HepG2 (cell line): ENCODE measurements at regions not wholly inside any gene's neighbourhood (a gene's known extent, or its start where the extent isn't known, plus 50 kb on each side); places are given as distances from the start of the nearest gene placed in this dataset.
A peak's percentile ranks its signal among the peaks of the same experiment; 100 is the strongest.

Experiments used
- ATAC-seq: fragments of 200-7000 bp; cut with Tn5 transposase; 3 replicates; pipeline ENCODE4 v1.9.1; 2020; ENCODE audit warnings: mild to moderate bottlenecking, moderate library complexity
- BruUV-seq: library from RNA; stranded (reverse); fragments of 400-500 nt; replicated peaks from 2 replicates; lab custom pipeline; 2021; lab: Mats Ljungman, UMichigan
- CTCF ChIA-PET: fragments of 300-600 bp; formaldehyde crosslinking; extraction: SDS; loops from one replicate; lab custom pipeline; 2021; ENCODE audit warnings: low total read pairs, inconsistent platforms, low intra/inter-chr PET ratio; lab: Yijun Ruan, JAX
- POLR2A ChIA-PET: fragments of 350-600 bp; sonication (Branson Sonifier 250); formaldehyde crosslinking; loops from one replicate; lab custom pipeline; 2020; ENCODE audit warnings: antibody characterized with exemption, inconsistent platforms; lab: Yijun Ruan, JAX
- DNase-seq: peaks from one replicate; pipeline ENCODE4 v3.0.0-alpha.2; 2015; ENCODE audit warnings: low spot score
- FAIRE-seq: peaks from 3 replicates; lab custom pipeline; 2011; peaks lifted over from hg19 to GRCh38; lab: Jason Lieb, UNC
- H2AFZ ChIP-seq: one replicate; pipeline ENCODE4 v1.6.1; 2011; ENCODE audit warnings: low read length, inconsistent platforms
- H3K27ac ChIP-seq: fragments of 300-600 bp; 3 replicates; pipeline ENCODE4 v1.8.0; 2011; ENCODE audit warnings: mixed run types, mild to moderate bottlenecking, mixed read lengths, low read length, inconsistent platforms; ENCODE audit not compliant: insufficient read depth; ENCODE audit errors: extremely low read length
- H3K27me3 ChIP-seq, 2 experiments: fragments of 200-600 bp in 1 of 2; 2 replicates in 1 of 2; 3 replicates in 1 of 2; pipeline versions ENCODE4 v1.6.0 to v1.8.0; 2011; ENCODE audit warnings: low read length in 2 of 2, mild to moderate bottlenecking in 2 of 2, moderate library complexity in 2 of 2, inconsistent platforms in 1 of 2; ENCODE audit not compliant: insufficient read depth in 2 of 2, control insufficient read depth in 1 of 2
- H3K36me3 ChIP-seq, 2 experiments: fragments of 200-600 bp in 1 of 2; replicated peaks in 1 of 2; 2 replicates in 1 of 2; 3 replicates in 1 of 2; pipeline versions ENCODE4 v1.5.1 to v1.8.0; 2011; ENCODE audit warnings: low read length in 2 of 2, inconsistent platforms in 1 of 2; ENCODE audit not compliant: insufficient read depth in 2 of 2, control insufficient read depth in 1 of 2
- H3K4me1 ChIP-seq: 2 replicates; pipeline ENCODE4 v1.5.1; 2012; ENCODE audit warnings: low read length, inconsistent platforms; ENCODE audit not compliant: insufficient read depth
- H3K4me2 ChIP-seq: 2 replicates; pipeline ENCODE4 v1.6.0; 2011; ENCODE audit warnings: low read depth, low read length, inconsistent platforms
- H3K4me3 ChIP-seq, 3 experiments: fragments of 200-600 bp in 1 of 3; sonication (generic), shearing (Covaris generic) in 1 of 3; replicated peaks in 1 of 3; 2 replicates each; pipeline ENCODE4 v1.5.1; 2011 to 2016; ENCODE audit warnings: low read length in 3 of 3, inconsistent platforms in 2 of 3, low read depth in 2 of 3, mild to moderate bottlenecking in 2 of 3, control low read depth in 1 of 3, mixed read lengths in 1 of 3; ENCODE audit not compliant: insufficient read depth in 1 of 3
- H3K79me2 ChIP-seq: one replicate; pipeline ENCODE4 v1.6.1; 2011; ENCODE audit warnings: low read length, inconsistent platforms; ENCODE audit not compliant: insufficient read depth
- H3K9ac ChIP-seq: 2 replicates; pipeline ENCODE4 v1.6.0; 2011; ENCODE audit warnings: mild to moderate bottlenecking, low read depth, low read length, inconsistent platforms; ENCODE audit not compliant: insufficient read depth
- H3K9me3 ChIP-seq: 2 replicates; pipeline ENCODE4 v1.5.1; 2012; ENCODE audit warnings: mild to moderate bottlenecking, low read length
- H4K20me1 ChIP-seq: 2 replicates; pipeline ENCODE4 v1.6.0; 2011; ENCODE audit warnings: inconsistent platforms, mild to moderate bottlenecking, low read length, moderate library complexity; ENCODE audit not compliant: insufficient read depth
- FIP1L1 ChIP-seq: fragments of 200-400 bp; formaldehyde crosslinking; IDR thresholded peaks from 2 replicates; pipeline ENCODE4 v1.6.1; 2018; ENCODE audit warnings: low read depth, mild to moderate bottlenecking, low read length, moderate library complexity, borderline replicate concordance; ENCODE audit not compliant: insufficient read depth
- JUNB ChIP-seq: sonication (generic); formaldehyde crosslinking; IDR thresholded peaks from 2 replicates; pipeline ENCODE4 v1.8.0; 2022; ENCODE audit warnings: missing genetic modification reagents, mild to moderate bottlenecking, borderline replicate concordance
- MAFK ChIP-seq, 2 experiments: IDR thresholded peaks in 1 of 2; conservative IDR thresholded peaks in 1 of 2; 2 replicates each; pipeline ENCODE4 v1.6.1; 2011; ENCODE audit warnings: improper control_type of control experiment in 2 of 2, low read length in 2 of 2
- PHF20 ChIP-seq: sonication (generic); formaldehyde crosslinking; IDR thresholded peaks from 2 replicates; pipeline ENCODE4 v1.5.0; 2020; ENCODE audit warnings: mild to moderate bottlenecking, missing genetic modification reagents
- SP2 ChIP-seq: sonication (generic); formaldehyde crosslinking; IDR thresholded peaks from 2 replicates; pipeline ENCODE4 v1.5.1; 2020; ENCODE audit warnings: mild to moderate bottlenecking, missing genetic modification reagents
- SYNCRIP ChIP-seq: fragments of 200-400 bp; formaldehyde crosslinking; IDR thresholded peaks from 2 replicates; pipeline ENCODE4 v1.6.1; 2018; ENCODE audit warnings: mild to moderate bottlenecking, low read depth, low read length; ENCODE audit not compliant: insufficient read depth
- ZBTB8A ChIP-seq: sonication (generic); formaldehyde crosslinking; IDR thresholded peaks from 2 replicates; pipeline ENCODE4 v1.4.0; 2020; ENCODE audit warnings: mild to moderate bottlenecking, low read depth, missing genetic modification reagents, borderline replicate concordance
- ZMYM3 ChIP-seq: sonication (generic); formaldehyde crosslinking; IDR thresholded peaks from 2 replicates; pipeline ENCODE4 v1.5.1; 2020; ENCODE audit warnings: mild to moderate bottlenecking, missing genetic modification reagents
- ZNF12 ChIP-seq: sonication (generic); formaldehyde crosslinking; IDR thresholded peaks from 2 replicates; pipeline ENCODE4 v1.5.0; 2020; ENCODE audit warnings: missing genetic modification reagents
- ZNF17 ChIP-seq: sonication (generic); formaldehyde crosslinking; IDR thresholded peaks from 2 replicates; pipeline ENCODE4 v1.5.0; 2020; ENCODE audit warnings: mild to moderate bottlenecking, missing genetic modification reagents
- ZNF225 ChIP-seq: sonication (generic); formaldehyde crosslinking; IDR thresholded peaks from 2 replicates; pipeline ENCODE4 v1.4.0; 2020; ENCODE audit warnings: mild to moderate bottlenecking, missing genetic modification reagents
- ZNF343 ChIP-seq: sonication (generic); formaldehyde crosslinking; IDR thresholded peaks from 2 replicates; pipeline ENCODE4 v1.4.0; 2020; ENCODE audit warnings: mild to moderate bottlenecking, missing genetic modification reagents
- ZNF670 ChIP-seq: sonication (generic); formaldehyde crosslinking; IDR thresholded peaks from 2 replicates; pipeline ENCODE4 v1.8.0; 2022; ENCODE audit warnings: mild to moderate bottlenecking, missing genetic modification reagents, borderline replicate concordance
- WGBS: methylation state at CpG from one replicate; pipeline ENCODE4 v1.1.6; 2017; ENCODE audit warnings: low lambda C conversion rate; 5-methylcytosine and 5-hydroxymethylcytosine counted together
- in situ Hi-C: cut with HindIII; loops from 2 replicates; pipeline ENCODE4 v1.10.0; 2017; ENCODE audit warnings: low pct_unique_long_range_greater_than_20kb; ENCODE audit not compliant: extremely low pct_ligation_motif_present
- intact Hi-C: fragments of 100-400 bp; cut with micrococcal nuclease; formaldehyde crosslinking; loops from one replicate; pipeline ENCODE4 v1.10.0; 2022; ENCODE audit not compliant: unreplicated experiment
- TF ChIP-seq, protein P1 (sequence below): sonication (generic); formaldehyde crosslinking; IDR thresholded peaks from 2 replicates; pipeline ENCODE4 v1.4.0; 2020; ENCODE audit warnings: missing genetic modification reagents
- TF ChIP-seq, protein P2 (sequence below): sonication (generic); formaldehyde crosslinking; IDR thresholded peaks from 2 replicates; pipeline ENCODE4 v1.4.0; 2020; ENCODE audit warnings: mild to moderate bottlenecking, missing genetic modification reagents
- TF ChIP-seq, protein P3 (sequence below): sonication (generic); formaldehyde crosslinking; IDR thresholded peaks from 2 replicates; pipeline ENCODE4 v1.8.0; 2022; ENCODE audit warnings: missing genetic modification reagents, low read depth, mild to moderate bottlenecking, borderline replicate concordance
- TF ChIP-seq, protein P4 (sequence below), 2 experiments: IDR thresholded peaks; 2 replicates each; pipeline ENCODE4 v1.6.1; 2011 to 2012; ENCODE audit warnings: low read length in 2 of 2, borderline replicate concordance in 1 of 2, low read depth in 1 of 2, mild to moderate bottlenecking in 1 of 2, moderate library complexity in 1 of 2

DNA sequence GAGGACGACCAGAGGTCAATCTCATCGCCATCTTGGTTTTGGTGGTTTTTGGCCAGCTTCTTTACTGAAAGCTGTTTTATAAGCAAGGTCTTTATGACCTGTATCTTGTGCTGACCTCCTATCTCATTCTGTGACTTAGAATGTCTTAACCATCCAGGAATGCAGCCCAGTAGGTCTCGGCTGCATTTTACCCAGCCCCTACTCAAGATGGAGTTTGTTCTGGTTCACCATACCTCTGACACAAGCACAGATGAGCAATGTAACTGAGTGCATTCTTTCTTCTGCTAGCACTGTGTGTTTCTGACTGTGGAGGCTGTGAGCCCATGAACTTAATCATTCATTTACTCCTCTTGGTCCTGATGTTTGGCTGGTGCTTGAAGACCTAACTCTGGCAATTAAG is 794.5 kb upstream of the CELF2 start:
- Histone ChIP-seq H3K4me3 (0 out of 6 replicates have a peak overlapping the region, but pooled peaks of 1 of the 3 experiments have one; percentile 12), H3K4me2 (no peak overlapping the region), H3K36me3 (no peaks in the 10 kb centered on the region), H3K27ac (no peak overlapping the region), H2AFZ (no peak overlapping the region), H3K4me1 (no peaks in the 10 kb centered on the region), H3K9ac (no peak overlapping the region), H3K79me2 (no peaks in the 10 kb centered on the region), H3K9me3 (peaks cover 83% of the 10 kb centered on the region), H4K20me1 (no peaks in the 10 kb centered on the region), H3K27me3 (no peaks in the 10 kb centered on the region)
- ChIA-PET POLR2A (no interaction called here), CTCF (no interaction called here)
- FAIRE-seq (no peak), ATAC-seq (no peak), DNase-seq (no peak)
- in situ Hi-C loops = no loop called here
- no TSS peak for BruUV-seq
- WGBS = 8% methylated on average over 1 of the region's 3 CpGs
- intact Hi-C loops = no loop called here
- TF ChIP-seq SYNCRIP (no peak), JUNB (no peak), FIP1L1 (no peak), ZNF225 (CRISPR knock-in tag) (no peak), ZMYM3 (CRISPR knock-in tag) (no peak), PHF20 (no peak), ZBTB8A (CRISPR knock-in tag) (no peak), SP2 (CRISPR knock-in tag) (no peak), ZNF670 (CRISPR knock-in tag) (no peak), ZNF343 (CRISPR knock-in tag) (no peak), MAFK (conservative IDR thresholded peaks at IDR 0.05 in 1 of 2, IDR thresholded peaks at IDR 0.05 in 1 of 2; ENCODE audit: low read length in 2 of 2) (no peak), ZNF17 (CRISPR knock-in tag) (no peak), ZNF12 (no peak)
- TF ChIP-seq, protein P1, sequence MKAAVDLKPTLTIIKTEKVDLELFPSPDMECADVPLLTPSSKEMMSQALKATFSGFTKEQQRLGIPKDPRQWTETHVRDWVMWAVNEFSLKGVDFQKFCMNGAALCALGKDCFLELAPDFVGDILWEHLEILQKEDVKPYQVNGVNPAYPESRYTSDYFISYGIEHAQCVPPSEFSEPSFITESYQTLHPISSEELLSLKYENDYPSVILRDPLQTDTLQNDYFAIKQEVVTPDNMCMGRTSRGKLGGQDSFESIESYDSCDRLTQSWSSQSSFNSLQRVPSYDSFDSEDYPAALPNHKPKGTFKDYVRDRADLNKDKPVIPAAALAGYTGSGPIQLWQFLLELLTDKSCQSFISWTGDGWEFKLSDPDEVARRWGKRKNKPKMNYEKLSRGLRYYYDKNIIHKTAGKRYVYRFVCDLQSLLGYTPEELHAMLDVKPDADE (CRISPR knock-in tag) = no peak
- TF ChIP-seq, protein P2, sequence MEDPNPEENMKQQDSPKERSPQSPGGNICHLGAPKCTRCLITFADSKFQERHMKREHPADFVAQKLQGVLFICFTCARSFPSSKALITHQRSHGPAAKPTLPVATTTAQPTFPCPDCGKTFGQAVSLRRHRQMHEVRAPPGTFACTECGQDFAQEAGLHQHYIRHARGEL = no peak
- TF ChIP-seq, protein P3, sequence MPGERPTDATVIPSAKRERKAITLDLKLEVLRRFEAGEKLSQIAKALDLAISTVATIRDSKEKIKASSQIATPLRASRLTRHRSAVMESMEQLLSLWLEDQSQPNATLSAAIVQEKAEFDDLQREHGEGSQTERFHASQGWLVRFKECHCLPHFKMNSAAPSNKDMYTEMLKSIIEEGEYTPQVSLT (CRISPR knock-in tag) = no peak
- TF ChIP-seq, protein P4, sequence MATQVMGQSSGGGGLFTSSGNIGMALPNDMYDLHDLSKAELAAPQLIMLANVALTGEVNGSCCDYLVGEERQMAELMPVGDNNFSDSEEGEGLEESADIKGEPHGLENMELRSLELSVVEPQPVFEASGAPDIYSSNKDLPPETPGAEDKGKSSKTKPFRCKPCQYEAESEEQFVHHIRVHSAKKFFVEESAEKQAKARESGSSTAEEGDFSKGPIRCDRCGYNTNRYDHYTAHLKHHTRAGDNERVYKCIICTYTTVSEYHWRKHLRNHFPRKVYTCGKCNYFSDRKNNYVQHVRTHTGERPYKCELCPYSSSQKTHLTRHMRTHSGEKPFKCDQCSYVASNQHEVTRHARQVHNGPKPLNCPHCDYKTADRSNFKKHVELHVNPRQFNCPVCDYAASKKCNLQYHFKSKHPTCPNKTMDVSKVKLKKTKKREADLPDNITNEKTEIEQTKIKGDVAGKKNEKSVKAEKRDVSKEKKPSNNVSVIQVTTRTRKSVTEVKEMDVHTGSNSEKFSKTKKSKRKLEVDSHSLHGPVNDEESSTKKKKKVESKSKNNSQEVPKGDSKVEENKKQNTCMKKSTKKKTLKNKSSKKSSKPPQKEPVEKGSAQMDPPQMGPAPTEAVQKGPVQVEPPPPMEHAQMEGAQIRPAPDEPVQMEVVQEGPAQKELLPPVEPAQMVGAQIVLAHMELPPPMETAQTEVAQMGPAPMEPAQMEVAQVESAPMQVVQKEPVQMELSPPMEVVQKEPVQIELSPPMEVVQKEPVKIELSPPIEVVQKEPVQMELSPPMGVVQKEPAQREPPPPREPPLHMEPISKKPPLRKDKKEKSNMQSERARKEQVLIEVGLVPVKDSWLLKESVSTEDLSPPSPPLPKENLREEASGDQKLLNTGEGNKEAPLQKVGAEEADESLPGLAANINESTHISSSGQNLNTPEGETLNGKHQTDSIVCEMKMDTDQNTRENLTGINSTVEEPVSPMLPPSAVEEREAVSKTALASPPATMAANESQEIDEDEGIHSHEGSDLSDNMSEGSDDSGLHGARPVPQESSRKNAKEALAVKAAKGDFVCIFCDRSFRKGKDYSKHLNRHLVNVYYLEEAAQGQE (IDR thresholded peaks at IDR 0.05; ENCODE audit: borderline replicate concordance in 1 of 2, low read depth in 1 of 2, low read length in 2 of 2) = no peak
